GM12874 (cell line): ENCODE measurements at regions not wholly inside any gene's neighbourhood (a gene's known extent, or its start where the extent isn't known, plus 50 kb on each side); places are given as distances from the start of the nearest gene placed in this dataset.

Source experiments
- TF ChIP-seq, protein P1 (sequence below): IDR thresholded peaks from 2 replicates; pipeline ENCODE4 v1.5.1; 2011; ENCODE audit warnings: low read depth, mild to moderate bottlenecking, control low read depth, low read length, moderate library complexity; ENCODE audit not compliant: insufficient read depth

GRCh38 chr11:79937676-79938334 is 497.0 kb upstream of the TENM4 start:
- TF ChIP-seq, protein P1, sequence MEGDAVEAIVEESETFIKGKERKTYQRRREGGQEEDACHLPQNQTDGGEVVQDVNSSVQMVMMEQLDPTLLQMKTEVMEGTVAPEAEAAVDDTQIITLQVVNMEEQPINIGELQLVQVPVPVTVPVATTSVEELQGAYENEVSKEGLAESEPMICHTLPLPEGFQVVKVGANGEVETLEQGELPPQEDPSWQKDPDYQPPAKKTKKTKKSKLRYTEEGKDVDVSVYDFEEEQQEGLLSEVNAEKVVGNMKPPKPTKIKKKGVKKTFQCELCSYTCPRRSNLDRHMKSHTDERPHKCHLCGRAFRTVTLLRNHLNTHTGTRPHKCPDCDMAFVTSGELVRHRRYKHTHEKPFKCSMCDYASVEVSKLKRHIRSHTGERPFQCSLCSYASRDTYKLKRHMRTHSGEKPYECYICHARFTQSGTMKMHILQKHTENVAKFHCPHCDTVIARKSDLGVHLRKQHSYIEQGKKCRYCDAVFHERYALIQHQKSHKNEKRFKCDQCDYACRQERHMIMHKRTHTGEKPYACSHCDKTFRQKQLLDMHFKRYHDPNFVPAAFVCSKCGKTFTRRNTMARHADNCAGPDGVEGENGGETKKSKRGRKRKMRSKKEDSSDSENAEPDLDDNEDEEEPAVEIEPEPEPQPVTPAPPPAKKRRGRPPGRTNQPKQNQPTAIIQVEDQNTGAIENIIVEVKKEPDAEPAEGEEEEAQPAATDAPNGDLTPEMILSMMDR, result no peak

DNA sequence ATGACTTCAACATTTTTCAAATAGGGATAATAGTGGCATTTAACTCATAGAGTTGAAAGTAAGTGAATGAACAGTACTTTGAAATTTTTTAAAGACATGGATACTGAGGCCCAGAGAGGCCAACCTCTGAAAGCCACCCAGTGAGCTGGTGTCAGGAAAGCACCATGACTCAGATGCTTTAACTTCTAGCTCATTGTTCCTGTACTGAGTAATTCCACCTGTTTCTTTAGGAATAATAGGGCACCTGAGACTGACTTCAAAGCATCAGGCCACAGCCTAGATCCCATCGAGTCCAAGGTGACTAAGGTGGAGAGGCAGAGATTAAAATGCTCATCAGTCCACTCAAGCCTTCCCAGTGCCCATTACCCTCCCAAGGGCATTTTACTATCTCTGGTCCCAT is 491.8 kb upstream of the TENM4 start:
- TF ChIP-seq, protein P1, result no peak

DNA sequence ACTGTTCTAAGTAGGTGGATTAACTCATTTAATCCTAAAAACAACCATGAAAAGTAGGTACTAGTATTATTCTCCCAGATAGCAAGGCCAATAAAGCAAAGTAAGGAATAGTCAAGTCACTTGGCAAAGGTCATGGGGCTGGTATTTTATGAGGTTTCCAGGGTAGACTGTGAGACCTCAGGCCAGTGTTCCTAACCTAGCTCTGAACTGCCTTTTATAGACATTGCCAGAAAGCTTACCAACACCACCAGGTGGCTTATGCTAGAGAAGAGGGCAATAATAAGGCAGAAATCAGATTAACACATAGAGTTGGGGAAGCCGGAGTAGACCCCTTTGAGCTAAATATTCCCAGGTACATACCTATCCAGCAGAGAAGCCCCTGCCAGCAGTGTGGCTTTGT is 490.9 kb upstream of the TENM4 start:
- TF ChIP-seq, protein P1, result no peak

DNA sequence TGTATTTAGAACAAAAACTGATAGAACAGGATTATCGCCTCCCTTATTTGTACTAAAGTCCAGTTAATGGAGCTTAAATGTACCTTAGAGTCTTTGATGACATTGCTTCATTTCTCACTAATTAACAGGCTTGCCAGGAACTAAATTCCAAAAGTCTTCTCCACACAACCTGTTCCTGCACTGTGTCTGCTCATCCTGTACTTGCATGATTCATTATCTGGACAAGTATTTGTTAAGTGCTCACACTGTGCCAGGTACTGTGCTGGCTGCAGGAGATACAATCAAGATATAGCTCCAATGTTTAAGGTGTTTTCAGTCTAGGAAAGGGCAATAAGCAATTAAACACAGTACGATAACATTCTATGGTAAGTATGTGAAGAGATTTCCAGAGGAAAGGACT is 485.9 kb upstream of the TENM4 start:
- TF ChIP-seq, protein P1, result no peak

- TF ChIP-seq, protein P1, result no peak
Observed at GRCh38 chr11:79925570-79925969, 484.7 kb upstream of the TENM4 start.

DNA sequence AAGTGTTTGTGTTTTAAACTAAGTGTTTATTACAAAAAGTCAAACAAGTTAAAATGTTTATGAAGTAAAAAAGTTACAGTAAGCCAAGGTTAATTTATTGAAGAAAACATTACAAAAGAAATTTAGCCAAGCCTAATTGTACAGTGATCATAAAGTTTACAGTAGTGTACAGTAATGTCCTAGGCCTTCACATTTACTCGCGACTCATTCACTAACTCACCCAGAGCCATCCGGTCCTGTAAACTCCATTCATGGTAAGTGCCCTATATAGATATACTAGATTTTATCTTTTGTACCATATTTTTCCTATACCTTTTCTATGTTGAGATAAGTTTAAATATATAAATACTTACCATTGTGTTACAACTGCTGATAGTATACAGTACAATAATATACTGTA is 481.8 kb upstream of the TENM4 start:
- TF ChIP-seq, protein P1, result no peak

DNA sequence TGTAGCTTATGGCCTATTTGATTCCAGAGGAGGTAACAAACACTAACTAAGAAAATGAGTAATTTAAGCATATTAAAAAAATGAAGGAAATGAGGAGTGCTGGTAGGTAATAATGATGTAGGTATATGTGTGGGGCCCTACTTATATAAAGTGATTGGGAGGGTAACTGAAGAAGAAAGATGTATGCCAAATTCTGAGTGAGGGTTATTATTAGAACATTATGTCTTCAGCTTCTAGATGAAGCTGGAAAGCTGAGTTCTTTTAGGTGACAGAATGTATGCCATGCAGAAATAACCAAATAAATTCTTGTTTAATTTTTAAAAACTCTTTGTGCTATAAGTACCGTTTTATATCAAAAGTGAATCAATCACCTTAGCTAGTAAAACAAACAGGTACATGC is 479.6 kb upstream of the TENM4 start:
- TF ChIP-seq, protein P1, result no peak
